HG02759 (cell line): ENCODE measurements at regions not wholly inside any gene's neighbourhood (a gene's known extent, or its start where the extent isn't known, plus 50 kb on each side); places are given as distances from the start of the nearest gene placed in this dataset.

Experiments
- ATAC-seq: cut with Tn5 transposase; IDR thresholded peaks from one replicate; pipeline ENCODE4 v1.9.1; 2021; ENCODE audit warnings: mild to moderate bottlenecking, moderate library complexity; ENCODE audit not compliant: unreplicated experiment

- no peak for ATAC-seq
Measured at GRCh38 chr21:28437061-28437460, 555.6 kb downstream of the LTN1 start.

- ATAC-seq, result no peak
Measured at GRCh38 chr21:28436286-28436932, 556.3 kb downstream of the LTN1 start.

GRCh38 chr21:28431527-28432200, 561.0 kb downstream of the LTN1 start:
- no peak for ATAC-seq

- ATAC-seq, result no peak
Measured at GRCh38 chr21:28431022-28431421, 561.7 kb downstream of the LTN1 start.

GRCh38 chr21:28429161-28429560, 563.5 kb downstream of the LTN1 start:
- no peak for ATAC-seq

- no peak for ATAC-seq
Measured at GRCh38 chr21:28427394-28428022, 565.2 kb downstream of the LTN1 start.

- ATAC-seq, result no peak
Measured at GRCh38 chr21:28426545-28426944, 566.1 kb downstream of the LTN1 start.

GRCh38 chr21:28423521-28424190, 569.0 kb downstream of the LTN1 start:
- ATAC-seq, result no peak

- ATAC-seq, result no peak
Measured at GRCh38 chr21:28421716-28422524, 570.8 kb downstream of the LTN1 start.

GRCh38 chr21:28419811-28420210, 572.9 kb downstream of the LTN1 start:
- ATAC-seq, result no peak

GRCh38 chr21:28418726-28419514, 573.8 kb downstream of the LTN1 start:
- ATAC-seq, result no peak

- ATAC-seq, result no peak
Measured at GRCh38 chr21:28410256-28410655, 582.4 kb downstream of the LTN1 start.

- ATAC-seq, result no peak
Measured at GRCh38 chr21:28402616-28402989, 590.1 kb downstream of the LTN1 start.

- no peak for ATAC-seq
Measured at GRCh38 chr21:28397040-28397439, 595.6 kb downstream of the LTN1 start.

GRCh38 chr21:28396421-28396820, 596.3 kb downstream of the LTN1 start:
- ATAC-seq, result no peak

- ATAC-seq, result no peak
Measured at GRCh38 chr21:28393279-28393678, 599.4 kb downstream of the LTN1 start.

- ATAC-seq, result no peak
Measured at GRCh38 chr21:28391938-28392849, 600.5 kb downstream of the LTN1 start.

GRCh38 chr21:28387220-28387619, 605.5 kb downstream of the LTN1 start:
- ATAC-seq, result no peak

GRCh38 chr21:28385845-28386244, 606.8 kb downstream of the LTN1 start:
- ATAC-seq, result no peak
